B cell (primary cell): ENCODE measurements at regions not wholly inside any gene's neighbourhood (a gene's known extent, or its start where the extent isn't known, plus 50 kb on each side); places are given as distances from the start of the nearest gene placed in this dataset.

Source experiments
- ATAC-seq: fragments of 200-7000 bp; cut with Tn5 transposase; one replicate; pipeline ENCODE4 v1.10.0; 2021; ENCODE audit warnings: low read depth, mild to moderate bottlenecking, moderate number of reproducible peaks, moderate library complexity
- CTCF ChIA-PET: fragments of 350-600 bp; sonication (Branson Sonifier 250); formaldehyde crosslinking; loops from one replicate; lab custom pipeline; 2021; ENCODE audit warnings: antibody characterized with exemption, inconsistent platforms; lab: Charles Lee
- POLR2A ChIA-PET: fragments of 350-600 bp; sonication (Branson Sonifier 250); formaldehyde crosslinking; loops from one replicate; lab custom pipeline; 2021; ENCODE audit warnings: antibody characterized with exemption; lab: Charles Lee
- DNase-seq: peaks from one replicate; pipeline ENCODE4 v3.0.0; 2013
- H2AFZ ChIP-seq: 2 replicates; pipeline ENCODE4 v1.6.1; 2012; ENCODE audit warnings: mild to moderate bottlenecking, low read depth, low read length; ENCODE audit not compliant: insufficient read depth, poor library complexity, severe bottlenecking
- H3K27ac ChIP-seq, 2 donors: 1 replicate in 1 of 2; 2 replicates in 1 of 2; pipeline ENCODE4 v1.5.1; 2012 to 2013; ENCODE audit warnings: low read length in 2 of 2, mild to moderate bottlenecking in 2 of 2, moderate library complexity in 1 of 2
- H3K27me3 ChIP-seq, 4 experiments: fragments of 200-600 bp in 1 of 4; sonication (generic) in 1 of 4; replicated peaks in 1 of 4; 1 replicate in 2 of 4; 2 replicates in 2 of 4; pipeline versions ENCODE4 v1.6.1 to v1.7.0; 2013 to 2016; ENCODE audit warnings: low read length in 3 of 4, mild to moderate bottlenecking in 2 of 4, mixed read lengths in 1 of 4, moderate library complexity in 1 of 4; ENCODE audit not compliant: insufficient read depth in 4 of 4, control insufficient read depth in 3 of 4; ENCODE audit errors: control extremely low read depth in 1 of 4
- H3K36me3 ChIP-seq, 2 experiments: replicated peaks in 1 of 2; 1 replicate in 1 of 2; 2 replicates in 1 of 2; pipeline versions ENCODE4 v1.6.1 to v1.7.1; 2013; ENCODE audit warnings: low read length in 1 of 2; ENCODE audit not compliant: insufficient read depth in 2 of 2, control insufficient read depth in 1 of 2; ENCODE audit errors: control extremely low read depth in 1 of 2, extremely low read depth in 1 of 2
- H3K4me1 ChIP-seq, 2 donors: fragments of 200-600 bp in 1 of 2; sonication (generic) in 1 of 2; 1 replicate in 1 of 2; 2 replicates in 1 of 2; pipeline versions ENCODE4 v1.5.1 to v1.6.1; 2013 to 2017; ENCODE audit warnings: low read length in 2 of 2; ENCODE audit not compliant: control insufficient read depth in 2 of 2, insufficient read depth in 2 of 2
- H3K4me2 ChIP-seq: replicated peaks from 2 replicates; pipeline ENCODE3; 2012; ENCODE audit warnings: mild to moderate bottlenecking, low read depth, low read length; ENCODE audit not compliant: poor library complexity, severe bottlenecking
- H3K4me3 ChIP-seq, 5 experiments: fragments of 200-600 bp in 1 of 5; sonication (generic) in 1 of 5; 1 replicate in 3 of 5; 2 replicates in 2 of 5; pipeline versions ENCODE4 v1.5.1 to v1.7.0; 2011 to 2016; ENCODE audit warnings: low read length in 4 of 5, mild to moderate bottlenecking in 4 of 5, low read depth in 2 of 5, control low read depth in 1 of 5, moderate library complexity in 1 of 5; ENCODE audit not compliant: insufficient read depth in 1 of 5; ENCODE audit errors: control extremely low read depth in 1 of 5, extremely low read depth in 1 of 5
- H3K79me2 ChIP-seq: fragments of 200-600 bp; sonication (generic); one replicate; pipeline ENCODE4 v1.6.0; 2016; ENCODE audit warnings: low read length; ENCODE audit not compliant: control insufficient read depth, insufficient read depth
- H3K9ac ChIP-seq: fragments of 200-600 bp; sonication (generic); 2 replicates; pipeline ENCODE4 v1.6.1; 2017; ENCODE audit warnings: mild to moderate bottlenecking, low read length, moderate library complexity
- H3K9me3 ChIP-seq, 3 donors: one replicate each; pipeline versions ENCODE4 v1.6.1 to v1.7.1; 2013; ENCODE audit warnings: low read length in 2 of 3; ENCODE audit not compliant: control insufficient read depth in 2 of 3, insufficient read depth in 1 of 3; ENCODE audit errors: control extremely low read depth in 1 of 3
- H4K20me1 ChIP-seq: 2 replicates; pipeline ENCODE4 v1.6.0; 2012; ENCODE audit warnings: mild to moderate bottlenecking, low read length; ENCODE audit not compliant: insufficient read depth, control insufficient read depth, poor library complexity, severe bottlenecking
- H3K27ac Mint-ChIP-seq: one replicate; pipeline ENCODE4 v1.8.0; 2021; ENCODE audit warnings: mixed read lengths
- H3K27me3 Mint-ChIP-seq: one replicate; pipeline ENCODE4 v1.8.0; 2021; ENCODE audit warnings: mixed read lengths
- H3K4me1 Mint-ChIP-seq: one replicate; pipeline ENCODE4 v1.8.0; 2021; ENCODE audit warnings: mixed read lengths
- H3K4me3 Mint-ChIP-seq: one replicate; pipeline ENCODE4 v1.8.0; 2021; ENCODE audit warnings: mixed read lengths
- H3K9me3 Mint-ChIP-seq: one replicate; pipeline ENCODE4 v1.8.0; 2022; ENCODE audit warnings: mixed read lengths; ENCODE audit not compliant: insufficient read depth
- CTCF ChIP-seq: fragments of 200-600 bp; IDR thresholded peaks from one replicate; pipeline ENCODE4 v1.8.0; 2022; ENCODE audit warnings: antibody characterized with exemption, mild to moderate bottlenecking
- EZH2 ChIP-seq: IDR thresholded peaks from 2 replicates; pipeline ENCODE4 v1.6.1; 2012; ENCODE audit warnings: borderline replicate concordance, low read depth, mild to moderate bottlenecking, moderate library complexity, low read length; ENCODE audit not compliant: insufficient read depth, poor library complexity, severe bottlenecking
- WGBS: methylation state at CpG from one replicate; pipeline ENCODE4 v1.1.5; 2013; ENCODE audit warnings: missing lambda C conversion rate; ENCODE audit not compliant: insufficient coverage; 5-methylcytosine and 5-hydroxymethylcytosine counted together
- intact Hi-C: fragments of 100-400 bp; cut with micrococcal nuclease; formaldehyde crosslinking; loops from one replicate; pipeline ENCODE4 v1.10.0; 2022

DNA sequence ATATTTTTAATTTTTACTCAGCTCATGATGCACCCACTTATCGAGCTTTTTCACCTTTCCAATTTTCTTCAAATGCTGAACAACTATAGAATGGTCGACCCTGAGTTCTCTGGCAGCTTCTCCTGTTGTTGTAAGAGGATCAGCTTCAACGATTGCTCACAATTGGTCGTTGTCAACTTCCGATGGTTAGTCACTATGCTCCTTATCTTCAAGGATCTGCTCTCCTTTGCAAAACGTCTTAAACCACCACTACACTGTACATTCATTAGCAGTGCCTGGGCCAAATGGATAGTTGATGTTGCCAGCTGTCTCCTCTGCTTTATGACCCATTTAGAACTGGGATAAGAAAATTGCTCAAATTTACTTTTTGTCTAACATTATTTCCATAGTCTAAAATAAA, 385.9 kb upstream of the LYPLAL1 start:
- H2AFZ ChIP-seq = no peak overlapping the region
- Mint-ChIP-seq H3K4me1 (no peaks in the 10 kb centered on the region), H3K9me3 (no peaks in the 10 kb centered on the region), H3K27ac (no peak overlapping the region), H3K4me3 (no peak overlapping the region), H3K27me3 (no peaks in the 10 kb centered on the region)
- H3K79me2 ChIP-seq = no peaks in the 10 kb centered on the region
- ATAC-seq (no peak), DNase-seq (no peak)
- intact Hi-C loops = no loop called here
- H3K9ac ChIP-seq = no peak overlapping the region
- H3K4me1 ChIP-seq = no peaks in the 10 kb centered on the region
- no peak overlapping the region for H3K4me3 ChIP-seq
- H4K20me1 ChIP-seq = no peaks in the 10 kb centered on the region
- WGBS = 70% methylated on average over 2 of the region's 6 CpGs
- CTCF ChIA-PET = no interaction called here
- H3K9me3 ChIP-seq = no peaks in the 10 kb centered on the region
- TF ChIP-seq CTCF (no peak), EZH2 (no peak)
- H3K4me2 ChIP-seq = no peak overlapping the region
- H3K36me3 ChIP-seq = no peaks in the 10 kb centered on the region
- H3K27ac ChIP-seq = no peak overlapping the region
- H3K27me3 ChIP-seq = no peaks in the 10 kb centered on the region
- POLR2A ChIA-PET = no interaction called here

DNA sequence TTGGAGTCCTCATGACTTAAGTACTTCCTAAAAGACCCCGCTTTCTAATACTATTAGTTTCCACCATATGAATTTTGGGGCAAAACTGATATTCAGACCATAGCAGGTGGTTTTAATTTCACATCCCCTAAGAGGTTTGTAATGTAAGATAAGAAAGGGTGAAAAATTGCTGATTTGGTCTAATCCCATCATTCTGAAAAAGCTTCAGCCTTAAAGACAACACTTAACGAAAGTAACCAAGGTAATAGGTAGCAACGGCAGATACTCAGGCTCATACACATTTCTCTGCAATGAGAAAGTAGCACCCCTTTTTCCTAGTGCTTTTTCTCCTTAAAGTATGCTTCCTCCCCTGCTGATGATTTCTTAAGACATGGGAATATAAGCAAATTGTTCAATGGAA, 376.9 kb upstream of the LYPLAL1 start:
- H3K9ac ChIP-seq = no peak overlapping the region
- H3K9me3 Mint-ChIP-seq = no peaks in the 10 kb centered on the region
- peaks cover 3% of the 10 kb centered on the region for H3K27me3 Mint-ChIP-seq
- H3K36me3 ChIP-seq = no peaks in the 10 kb centered on the region
- H3K9me3 ChIP-seq = no peaks in the 10 kb centered on the region
- TF ChIP-seq CTCF (no peak), EZH2 (no peak)
- no peaks in the 10 kb centered on the region for H3K79me2 ChIP-seq
- H3K27ac ChIP-seq = no peak overlapping the region
- H3K4me2 ChIP-seq = no peak overlapping the region
- intact Hi-C loops = no loop called here
- DNase-seq (no peak), ATAC-seq (no peak)
- H3K27me3 ChIP-seq = no peaks in the 10 kb centered on the region
- WGBS = no CpG with 5 or more reads among the region's 3 CpGs
- H3K4me3 Mint-ChIP-seq = no peak overlapping the region
- no peak overlapping the region for H3K27ac Mint-ChIP-seq
- H2AFZ ChIP-seq = no peak overlapping the region
- H3K4me1 Mint-ChIP-seq = no peaks in the 10 kb centered on the region
- H3K4me3 ChIP-seq = no peak overlapping the region
- ChIA-PET POLR2A (no interaction called here), CTCF (no interaction called here)
- no peaks in the 10 kb centered on the region for H4K20me1 ChIP-seq
- no peaks in the 10 kb centered on the region for H3K4me1 ChIP-seq
